RWPE1 (cell line): ENCODE measurements at regions not wholly inside any gene's neighbourhood (a gene's known extent, or its start where the extent isn't known, plus 50 kb on each side); places are given as distances from the start of the nearest gene placed in this dataset.
"Not testable (repeated sequence)": the region's sequence is repeated elsewhere in the genome, so short reads cannot be mapped to it uniquely, and the experiment has no call there.

Experiments
- CTCF ChIA-PET: fragments of 350-600 bp; sonication (Branson Sonifier 250); formaldehyde crosslinking; extraction: SDS; loops from one replicate; lab custom pipeline; 2021; lab: Yijun Ruan, JAX
- POLR2A ChIA-PET: fragments of 400-600 bp; formaldehyde crosslinking; extraction: SDS; loops from one replicate; lab custom pipeline; 2020; ENCODE audit warnings: antibody characterized with exemption; ENCODE audit not compliant: low non-redundant PET; lab: Yijun Ruan, JAX
- DNase-seq: peaks from one replicate; pipeline ENCODE4 v3.0.0; 2012; ENCODE audit warnings: low spot score
- H3K27ac ChIP-seq: fragments of 450-650 bp; 2 replicates; pipeline ENCODE4 v1.5.1; 2017
- CTCF ChIP-seq: fragments of 450-650 bp; conservative IDR thresholded peaks from 2 replicates; pipeline ENCODE4 v1.5.1; 2017; ENCODE audit warnings: low read depth, mild to moderate bottlenecking

GRCh38 chr13:61113140-61113658, 302.4 kb downstream of the PCDH20 start:
- DNase-seq, result no peak
- ChIA-PET POLR2A (no interaction called here), CTCF (no interaction called here)
- H3K27ac ChIP-seq, result no peak overlapping the region
- TF ChIP-seq CTCF, result no peak

GRCh38 chr13:61111529-61111928, 304.1 kb downstream of the PCDH20 start:
- DNase-seq, result no peak
- no peak for TF ChIP-seq CTCF
- H3K27ac ChIP-seq, result no peak overlapping the region
- ChIA-PET POLR2A (no interaction called here), CTCF (no interaction called here)

- no peak overlapping the region for H3K27ac ChIP-seq
- no peak for TF ChIP-seq CTCF
- DNase-seq, result no peak
- POLR2A ChIA-PET, result no interaction called here
- CTCF ChIA-PET, result no interaction called here
Measured at GRCh38 chr13:61110732-61111131, 304.9 kb downstream of the PCDH20 start.

- TF ChIP-seq CTCF, result no peak
- no peak overlapping the region for H3K27ac ChIP-seq
- POLR2A ChIA-PET, result no interaction called here
- CTCF ChIA-PET, result interaction anchor here (0.7 kb wide), 1 partner anchor 618 kb away, joined by 5 read pairs; no protein-coding TSS in a partner anchor
- no peak for DNase-seq
Measured at GRCh38 chr13:61109741-61110140, 305.9 kb downstream of the PCDH20 start.

- CTCF ChIA-PET, result no interaction called here
- POLR2A ChIA-PET, result no interaction called here
- DNase-seq, result no peak
- TF ChIP-seq CTCF, result no peak
- no peak overlapping the region for H3K27ac ChIP-seq
Measured at GRCh38 chr13:61107989-61108388, 307.7 kb downstream of the PCDH20 start.

GRCh38 chr13:61095885-61096284, 319.8 kb downstream of the PCDH20 start:
- CTCF ChIA-PET, result no interaction called here
- no peak for DNase-seq
- POLR2A ChIA-PET, result no interaction called here
- H3K27ac ChIP-seq, result no peak overlapping the region
- TF ChIP-seq CTCF, result no peak

GRCh38 chr13:61094865-61095264, 320.8 kb downstream of the PCDH20 start:
- POLR2A ChIA-PET, result no interaction called here
- no peak overlapping the region for H3K27ac ChIP-seq
- TF ChIP-seq CTCF, result no peak
- CTCF ChIA-PET, result no interaction called here
- DNase-seq, result no peak

GRCh38 chr13:61089894-61090293, 325.8 kb downstream of the PCDH20 start:
- H3K27ac ChIP-seq, POLR2A ChIA-PET, DNase-seq, CTCF ChIA-PET: not testable (repeated sequence)
